GM20000 (cell line): ENCODE measurements at regions not wholly inside any gene's neighbourhood (a gene's known extent, or its start where the extent isn't known, plus 50 kb on each side); places are given as distances from the start of the nearest gene placed in this dataset.

Experiments
- DNase-seq: peaks from one replicate; pipeline ENCODE4 v3.0.0; 2012; ENCODE audit warnings: low spot score
- TF ChIP-seq, protein P1 (sequence below): IDR thresholded peaks from 2 replicates; pipeline ENCODE4 v1.5.1; 2012; ENCODE audit warnings: mild to moderate bottlenecking, control low read depth; ENCODE audit errors: extremely low read depth, missing control alignments

DNA sequence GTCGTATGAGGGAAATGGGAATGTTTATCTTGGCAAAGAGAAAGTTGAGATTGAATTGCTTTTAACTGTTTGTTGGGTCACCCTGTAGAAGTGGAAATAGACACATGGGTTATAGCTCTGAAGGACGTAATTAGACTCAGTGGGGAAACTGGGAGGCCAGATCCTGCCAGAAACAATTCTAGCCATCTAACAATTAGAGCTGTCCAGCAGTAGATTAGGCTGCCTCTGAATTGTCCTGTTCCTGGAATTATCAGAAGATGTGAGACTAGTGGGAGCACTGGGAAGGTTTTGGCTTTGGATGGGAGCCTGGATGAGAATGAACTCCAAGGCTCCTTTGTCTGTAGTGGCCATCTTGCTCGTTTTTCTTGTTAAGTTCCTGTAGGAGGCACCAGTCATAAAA lies 61.9 kb upstream of the IGFBP7 start:
- TF ChIP-seq, protein P1, sequence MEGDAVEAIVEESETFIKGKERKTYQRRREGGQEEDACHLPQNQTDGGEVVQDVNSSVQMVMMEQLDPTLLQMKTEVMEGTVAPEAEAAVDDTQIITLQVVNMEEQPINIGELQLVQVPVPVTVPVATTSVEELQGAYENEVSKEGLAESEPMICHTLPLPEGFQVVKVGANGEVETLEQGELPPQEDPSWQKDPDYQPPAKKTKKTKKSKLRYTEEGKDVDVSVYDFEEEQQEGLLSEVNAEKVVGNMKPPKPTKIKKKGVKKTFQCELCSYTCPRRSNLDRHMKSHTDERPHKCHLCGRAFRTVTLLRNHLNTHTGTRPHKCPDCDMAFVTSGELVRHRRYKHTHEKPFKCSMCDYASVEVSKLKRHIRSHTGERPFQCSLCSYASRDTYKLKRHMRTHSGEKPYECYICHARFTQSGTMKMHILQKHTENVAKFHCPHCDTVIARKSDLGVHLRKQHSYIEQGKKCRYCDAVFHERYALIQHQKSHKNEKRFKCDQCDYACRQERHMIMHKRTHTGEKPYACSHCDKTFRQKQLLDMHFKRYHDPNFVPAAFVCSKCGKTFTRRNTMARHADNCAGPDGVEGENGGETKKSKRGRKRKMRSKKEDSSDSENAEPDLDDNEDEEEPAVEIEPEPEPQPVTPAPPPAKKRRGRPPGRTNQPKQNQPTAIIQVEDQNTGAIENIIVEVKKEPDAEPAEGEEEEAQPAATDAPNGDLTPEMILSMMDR, result no peak
- no peak for DNase-seq

DNA sequence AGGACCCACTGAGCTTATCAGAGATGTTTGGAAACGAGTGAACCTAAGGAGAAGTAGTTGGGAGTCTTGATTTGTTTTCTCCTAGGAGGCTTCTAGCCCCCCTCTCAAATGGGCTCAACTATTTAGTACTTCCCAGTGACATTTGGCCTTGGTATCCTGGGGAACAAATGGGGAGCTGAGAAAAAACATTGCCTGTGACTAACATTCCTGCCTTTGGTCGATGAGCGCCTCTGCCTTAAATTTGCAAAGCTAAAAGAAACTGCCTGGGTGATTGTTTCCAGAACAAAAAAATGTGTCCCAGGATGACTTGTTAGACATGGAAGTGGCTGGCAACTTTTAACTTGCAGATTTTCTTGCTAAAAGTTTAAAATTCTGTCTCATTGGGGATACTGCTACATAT lies 58.8 kb upstream of the IGFBP7 start:
- DNase-seq, result no peak
- TF ChIP-seq, protein P1, result no peak

DNA sequence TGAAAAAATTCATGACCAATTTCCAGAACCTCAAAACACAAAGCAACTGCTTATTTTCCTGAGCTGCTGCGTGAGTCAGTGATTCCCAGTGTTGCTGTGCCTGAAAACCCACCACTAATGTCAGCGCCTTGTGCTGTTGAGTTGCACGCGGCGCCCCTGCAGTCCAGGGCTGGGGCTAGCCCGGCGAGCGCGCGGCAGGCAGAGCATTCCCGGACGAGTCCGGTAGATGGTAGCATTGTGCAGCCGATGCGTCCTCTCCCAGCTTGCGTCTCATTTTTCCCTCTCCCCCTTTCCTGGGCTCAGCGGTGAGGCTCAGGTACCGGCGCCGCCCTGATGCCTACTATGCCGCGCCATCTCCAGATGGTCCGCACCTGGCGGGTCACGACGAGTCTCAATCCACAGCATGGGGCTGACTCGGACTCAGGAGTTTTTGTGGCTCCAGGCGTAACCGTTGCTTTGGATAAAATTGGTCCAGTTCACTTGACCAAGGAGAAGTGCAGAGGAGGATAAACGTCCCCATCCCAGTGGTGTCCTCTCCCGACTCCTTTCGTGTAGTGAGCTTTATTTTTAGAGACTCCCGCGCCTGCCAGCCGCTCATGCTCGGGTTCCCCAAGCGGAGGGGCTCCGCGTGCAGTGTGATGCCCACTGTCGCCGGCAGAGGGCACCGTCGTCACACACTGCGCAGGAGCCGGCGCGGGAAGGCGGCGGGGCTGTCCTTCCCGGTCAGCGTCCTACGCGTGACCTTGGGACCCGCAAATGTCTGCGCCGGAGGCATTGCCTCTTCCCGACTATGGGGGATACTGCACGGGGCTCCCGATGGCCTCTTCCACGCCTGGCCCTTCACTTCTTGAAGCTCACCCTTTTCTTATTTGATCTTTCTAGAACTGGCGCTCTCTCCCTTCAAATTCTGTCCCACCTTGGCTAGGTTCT lies 53.6 kb upstream of the IGFBP7 start:
- DNase-seq, result peak; percentile 81

DNA sequence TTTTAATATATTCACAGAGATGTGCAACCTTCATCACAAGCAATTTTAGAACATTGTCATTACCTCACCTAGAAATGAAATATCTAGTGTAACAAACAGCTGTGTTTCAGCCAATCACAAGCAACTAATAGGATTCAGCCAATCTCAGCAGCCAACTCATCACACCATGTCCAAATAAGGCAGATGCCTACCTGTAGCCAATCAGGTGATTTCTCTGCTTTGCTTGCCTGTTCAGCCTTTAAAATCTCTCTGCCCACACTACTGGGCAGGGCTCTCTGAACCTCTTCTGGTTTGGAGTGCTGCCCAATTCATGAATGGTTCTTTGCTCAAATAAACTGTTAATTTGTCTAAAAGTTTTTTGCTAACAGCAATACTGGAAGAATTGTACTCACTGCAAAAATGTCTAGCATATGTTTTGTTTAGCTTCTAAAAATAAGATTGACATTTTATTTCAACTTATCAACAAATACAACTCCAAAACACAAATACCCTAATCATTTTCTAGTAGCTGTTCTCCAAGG lies 52.4 kb upstream of the IGFBP7 start:
- TF ChIP-seq, protein P1, result no peak
- no peak for DNase-seq

More for the DNA sequence above, 53.6 kb upstream of the IGFBP7 start:
- TF ChIP-seq, protein P1, result peak; percentile 92
